22Rv1 (cell line): ENCODE measurements at regions not wholly inside any gene's neighbourhood (a gene's known extent, or its start where the extent isn't known, plus 50 kb on each side); places are given as distances from the start of the nearest gene placed in this dataset.

Experiments
- CTCF ChIP-seq: fragments of 450-650 bp; IDR thresholded peaks from 2 replicates; pipeline ENCODE4 v1.5.1; 2017; ENCODE audit warnings: mild to moderate bottlenecking
- ZFX ChIP-seq: fragments of 450-650 bp; IDR thresholded peaks from 2 replicates; pipeline ENCODE4 v1.6.1; 2017; ENCODE audit warnings: antibody characterized with exemption, borderline replicate concordance

- no peak for TF ChIP-seq CTCF
- no peak for TF ChIP-seq ZFX
Observed at GRCh38 chr2:147511491-147511948, 333.3 kb upstream of the ACVR2A start.
